NCI-H2029 (cell line): ENCODE measurements at regions not wholly inside any gene's neighbourhood (a gene's known extent, or its start where the extent isn't known, plus 50 kb on each side); places are given as distances from the start of the nearest gene placed in this dataset.
"Not testable (repeated sequence)": the region's sequence is repeated elsewhere in the genome, so short reads cannot be mapped to it uniquely, and the experiment has no call there.

Experiments used
- DNase-seq: peaks from one replicate; lab custom pipeline; 2025; lab: John Stamatoyannopoulos, UW

- DNase-seq = not testable (repeated sequence)
These were observed 136.6 kb upstream of the PROKR2 start for GRCh38 chr20:5453316-5453715.

GRCh38 chr20:5452691-5453090 is 135.9 kb upstream of the PROKR2 start:
- not testable (repeated sequence) for DNase-seq

- DNase-seq = not testable (repeated sequence)
These were observed 135.5 kb upstream of the PROKR2 start for GRCh38 chr20:5452286-5452685.

- no peak for DNase-seq
These were observed 135.0 kb upstream of the PROKR2 start for GRCh38 chr20:5451643-5452210.

- peak; percentile 13 for DNase-seq
These were observed 131.8 kb upstream of the PROKR2 start for GRCh38 chr20:5448449-5449118.

GRCh38 chr20:5447188-5447587 is 130.4 kb upstream of the PROKR2 start:
- DNase-seq = no peak

- no peak for DNase-seq
These were observed 128.9 kb upstream of the PROKR2 start for GRCh38 chr20:5445611-5446010.

GRCh38 chr20:5442101-5442500 is 125.3 kb upstream of the PROKR2 start:
- DNase-seq = no peak

- no peak for DNase-seq
These were observed 117.4 kb upstream of the PROKR2 start for GRCh38 chr20:5434116-5434515.

- DNase-seq = no peak
These were observed 116.6 kb upstream of the PROKR2 start for GRCh38 chr20:5433352-5433751.

- no peak for DNase-seq
These were observed 115.3 kb upstream of the PROKR2 start for GRCh38 chr20:5432030-5432429.

- DNase-seq = no peak
These were observed 113.9 kb upstream of the PROKR2 start for GRCh38 chr20:5430670-5431069.

- no peak for DNase-seq
These were observed 109.3 kb upstream of the PROKR2 start for GRCh38 chr20:5426026-5426425.

- no peak for DNase-seq
These were observed 99.3 kb upstream of the PROKR2 start for GRCh38 chr20:5416086-5416485.

GRCh38 chr20:5413394-5413793 is 96.6 kb upstream of the PROKR2 start:
- DNase-seq = no peak

- no peak for DNase-seq
These were observed 93.7 kb upstream of the PROKR2 start for GRCh38 chr20:5410470-5410869.

- DNase-seq = peak; percentile 7
These were observed 86.3 kb upstream of the PROKR2 start for GRCh38 chr20:5402903-5403531.

- DNase-seq = no peak
These were observed 84.6 kb upstream of the PROKR2 start for GRCh38 chr20:5401277-5401875.

GRCh38 chr20:5400164-5400762 is 83.5 kb upstream of the PROKR2 start:
- no peak for DNase-seq

- DNase-seq = no peak
These were observed 80.6 kb upstream of the PROKR2 start for GRCh38 chr20:5397393-5397792.

- no peak for DNase-seq
These were observed 79.4 kb upstream of the PROKR2 start for GRCh38 chr20:5395932-5396727.
